ENCODE measurements at regions not wholly inside any gene's neighbourhood (a gene's known extent, or its start where the extent isn't known, plus 50 kb on each side); places are given as distances from the start of the nearest gene placed in this dataset.

GRCh38 chr20:39756828-39757227, 794.7 kb downstream of the DHX35 start:
- POLR2A ChIA-PET = no interaction called here
- no TSS peak for BruUV-seq (replicated peaks)
- Histone ChIP-seq H2AFZ (ENCODE audit: low read depth, low read length) (no peak overlapping the region), H3K79me2 (ENCODE audit: control insufficient read depth, insufficient read depth, low read length) (no peaks in the 10 kb centered on the region), H3K9me3 (replicated peaks; ENCODE audit: control insufficient read depth, insufficient read depth, low read length) (no peaks in the 10 kb centered on the region), H4K20me1 (replicated peaks; ENCODE audit: control insufficient read depth, extremely low read depth, insufficient read depth, low read length) (no peaks in the 10 kb centered on the region), H3K4me2 (ENCODE audit: insufficient read depth, low read length) (no peak overlapping the region), H3K9ac (replicated peaks; ENCODE audit: extremely low read depth, insufficient read depth, low read length) (no peak overlapping the region), H3K27ac (ENCODE audit: insufficient read depth, low read depth, low read length) (no peak overlapping the region), H3K36me3 (ENCODE audit: control insufficient read depth in 2 of 2, extremely low read depth in 1 of 2, insufficient read depth in 2 of 2, low read length in 2 of 2) (no peaks in the 10 kb centered on the region), H3K27me3 (ENCODE audit: control insufficient read depth in 2 of 2, insufficient read depth in 2 of 2, low read length in 2 of 2) (no peaks in the 10 kb centered on the region), H3K4me3 (replicated peaks in 1 of 3; ENCODE audit: insufficient read depth in 1 of 3, low read depth in 1 of 3, low read length in 3 of 3) (no peak overlapping the region), H3K9me1 (replicated peaks; ENCODE audit: control insufficient read depth, extremely low read depth, insufficient read depth, low read length) (no peaks in the 10 kb centered on the region), H3K4me1 (ENCODE audit: control insufficient read depth, extremely low read depth, insufficient read depth, low read length) (no peaks in the 10 kb centered on the region)
- intact Hi-C loops (cut with micrococcal nuclease) = no loop called here
- dilution Hi-C loops (cut with MboI; ENCODE audit: extremely low pct_ligation_motif_present, low sequenced_read_pairs) = no loop called here
- FAIRE-seq (no peak), DNase-seq (ENCODE audit: low read depth, low spot score) (no peak)
- TF ChIP-seq POLR2AphosphoS5 (IDR thresholded peaks at IDR 0.05; ENCODE audit: insufficient read depth, low read depth, low read length) = no peak
- TF ChIP-seq MYC (IDR thresholded peaks at IDR 0.05; ENCODE audit: low read depth, low read length) = no peak
- TF ChIP-seq JUN (IDR thresholded peaks at IDR 0.05; ENCODE audit: borderline replicate concordance, insufficient read depth, insufficient read length, low read depth) = no peak
- TF ChIP-seq FOS (IDR thresholded peaks at IDR 0.05; ENCODE audit: borderline replicate concordance, insufficient read depth, low read length) = no peak
- TF ChIP-seq EZH2 (IDR thresholded peaks at IDR 0.05; ENCODE audit: borderline replicate concordance, low read depth, low read length, severe bottlenecking) = no peak
- TF ChIP-seq, protein P1, sequence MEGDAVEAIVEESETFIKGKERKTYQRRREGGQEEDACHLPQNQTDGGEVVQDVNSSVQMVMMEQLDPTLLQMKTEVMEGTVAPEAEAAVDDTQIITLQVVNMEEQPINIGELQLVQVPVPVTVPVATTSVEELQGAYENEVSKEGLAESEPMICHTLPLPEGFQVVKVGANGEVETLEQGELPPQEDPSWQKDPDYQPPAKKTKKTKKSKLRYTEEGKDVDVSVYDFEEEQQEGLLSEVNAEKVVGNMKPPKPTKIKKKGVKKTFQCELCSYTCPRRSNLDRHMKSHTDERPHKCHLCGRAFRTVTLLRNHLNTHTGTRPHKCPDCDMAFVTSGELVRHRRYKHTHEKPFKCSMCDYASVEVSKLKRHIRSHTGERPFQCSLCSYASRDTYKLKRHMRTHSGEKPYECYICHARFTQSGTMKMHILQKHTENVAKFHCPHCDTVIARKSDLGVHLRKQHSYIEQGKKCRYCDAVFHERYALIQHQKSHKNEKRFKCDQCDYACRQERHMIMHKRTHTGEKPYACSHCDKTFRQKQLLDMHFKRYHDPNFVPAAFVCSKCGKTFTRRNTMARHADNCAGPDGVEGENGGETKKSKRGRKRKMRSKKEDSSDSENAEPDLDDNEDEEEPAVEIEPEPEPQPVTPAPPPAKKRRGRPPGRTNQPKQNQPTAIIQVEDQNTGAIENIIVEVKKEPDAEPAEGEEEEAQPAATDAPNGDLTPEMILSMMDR (IDR thresholded peaks at IDR 0.05; ENCODE audit: extremely low read depth in 1 of 2, insufficient read depth in 1 of 2, low read depth in 1 of 2, low read length in 2 of 2) = no peak
- TF ChIP-seq MAX (IDR thresholded peaks at IDR 0.05; ENCODE audit: insufficient read depth, insufficient read length) = no peak
- no peak for TF ChIP-seq POLR2A (IDR thresholded peaks at IDR 0.05; ENCODE audit: low read depth, low read length)
- TF ChIP-seq GATA2 (IDR thresholded peaks at IDR 0.05; ENCODE audit: insufficient read depth, insufficient read length, low read depth, low read length) = no peak
- CTCF ChIA-PET = no interaction called here
